ENCODE measurements at regions not wholly inside any gene's neighbourhood (a gene's known extent, or its start where the extent isn't known, plus 50 kb on each side); places are given as distances from the start of the nearest gene placed in this dataset.

- POLR2A ChIA-PET: no interaction called here
- CTCF ChIA-PET (ENCODE audit: low intra/inter-chr PET ratio): no interaction called here
- no peak for ATAC-seq
Observed at GRCh38 chr7:115217373-115217772, 295.5 kb downstream of the MDFIC start.

More at GRCh38 chr7:115217373-115217772, 295.5 kb downstream of the MDFIC start:
- no peaks in the 10 kb centered on the region for H4K20me1 ChIP-seq (replicated peaks; ENCODE audit: control insufficient read depth, insufficient read depth, low read length)
- no peak for DNase-seq (ENCODE audit: extremely low read depth in 1 of 4, low spot score in 3 of 4)
- in situ Hi-C loops (cut with MboI) (no loop called here), intact Hi-C loops (cut with micrococcal nuclease) (no loop called here)
- no peaks in the 10 kb centered on the region for H3K4me1 ChIP-seq (replicated peaks in 1 of 2; ENCODE audit: control insufficient read depth in 2 of 2, insufficient read depth in 2 of 2, low read length in 2 of 2)
- H3K4me2 ChIP-seq (ENCODE audit: insufficient read depth, low read length): no peak overlapping the region
- no peak overlapping the region for H3K9ac ChIP-seq (ENCODE audit: insufficient read depth in 1 of 2, low read depth in 2 of 2, low read length in 2 of 2)
- no TSS peak for BruUV-seq (replicated peaks)
- no peak overlapping the region for H3K4me3 ChIP-seq
- WGBS (ENCODE audit: insufficient coverage, low coverage, missing lambda C conversion rate): 0% methylated on average over 1 of the region's 1 CpG
- no peak overlapping the region for H3K27ac ChIP-seq (ENCODE audit: extremely low read depth, low read depth, low read length)
- H3K9me1 ChIP-seq (ENCODE audit: control insufficient read depth, insufficient read depth, low read length): no peaks in the 10 kb centered on the region
- no peak for TF ChIP-seq ID3 (CRISPR knock-in tag; IDR thresholded peaks at IDR 0.05)
- no peak for TF ChIP-seq ID3 (tag; IDR thresholded peaks at IDR 0.05)
- no peak for TF ChIP-seq ZBTB17 (CRISPR knock-in tag; IDR thresholded peaks at IDR 0.05)
- TF ChIP-seq ZNF263 (CRISPR knock-in tag; IDR thresholded peaks at IDR 0.05; ENCODE audit: borderline replicate concordance): no peak
- TF ChIP-seq PCBP1 (IDR thresholded peaks at IDR 0.05; ENCODE audit: low read depth, low read length, poor library complexity, severe bottlenecking): no peak
- no peak for TF ChIP-seq ZNF280B (CRISPR knock-in tag; IDR thresholded peaks at IDR 0.05)
- TF ChIP-seq ZBTB5 (IDR thresholded peaks at IDR 0.05): no peak
- TF ChIP-seq XRCC4 (IDR thresholded peaks at IDR 0.05; ENCODE audit: extremely low read depth, insufficient read depth, insufficient read length): no peak
- TF ChIP-seq IFI16 (CRISPR knock-in tag; IDR thresholded peaks at IDR 0.05): no peak
- no peak for TF ChIP-seq ZNF449 (CRISPR knock-in tag; IDR thresholded peaks at IDR 0.05)
- no peak for TF ChIP-seq TEAD2 (tag; IDR thresholded peaks at IDR 0.05)
- TF ChIP-seq ZNF586 (CRISPR knock-in tag; conservative IDR thresholded peaks at IDR 0.05): no peak
- TF ChIP-seq ZZZ3 (IDR thresholded peaks at IDR 0.05): no peak
- no peak overlapping the region for H2AFZ ChIP-seq (ENCODE audit: low read depth, low read length)
- no peaks in the 10 kb centered on the region for H3K27me3 ChIP-seq (ENCODE audit: control insufficient read depth in 2 of 2, insufficient read depth in 2 of 2, low read length in 2 of 2)
- no peaks in the 10 kb centered on the region for H3K9me3 ChIP-seq (replicated peaks; ENCODE audit: control insufficient read depth, insufficient read depth, low read depth, low read length)
- H3K36me3 ChIP-seq (ENCODE audit: control insufficient read depth, insufficient read depth, low read length): no peaks in the 10 kb centered on the region
- no peaks in the 10 kb centered on the region for H3K79me2 ChIP-seq (ENCODE audit: control insufficient read depth, insufficient read depth, low read length)
- no peak for FAIRE-seq
